AG09319 (cell line): ENCODE measurements at regions not wholly inside any gene's neighbourhood (a gene's known extent, or its start where the extent isn't known, plus 50 kb on each side); places are given as distances from the start of the nearest gene placed in this dataset.

Experiments
- DNase-seq: peaks from one replicate; pipeline ENCODE4 v3.0.0-alpha.2; 2010; ENCODE audit warnings: low read depth; ENCODE audit errors: extremely low read depth
- TF ChIP-seq, protein P1 (sequence below): IDR thresholded peaks from 2 replicates; pipeline ENCODE4 v1.5.1; 2011; ENCODE audit warnings: low read depth, mild to moderate bottlenecking, inconsistent platforms, low read length, moderate library complexity

DNA sequence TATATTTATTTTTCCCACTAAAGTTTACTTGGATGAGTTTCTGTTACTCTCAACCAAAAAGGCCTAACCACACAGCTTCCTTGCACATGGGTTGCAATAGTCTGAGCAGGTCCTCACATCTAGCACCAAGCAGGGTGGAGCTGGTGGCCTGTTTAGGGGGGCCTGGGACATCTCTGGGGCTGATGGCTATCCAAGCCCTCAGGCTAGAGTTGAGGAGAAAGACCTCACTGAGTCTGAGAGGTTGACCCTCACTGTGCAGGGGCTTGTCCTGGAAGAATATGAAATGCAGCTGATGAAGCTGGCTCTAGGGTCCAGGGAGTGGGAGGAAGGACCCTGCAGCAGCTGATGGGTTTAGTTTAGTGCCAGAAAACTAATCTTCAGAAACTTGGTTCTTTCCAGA, 217.1 kb upstream of the MVB12B start:
- no peak for DNase-seq
- TF ChIP-seq, protein P1, sequence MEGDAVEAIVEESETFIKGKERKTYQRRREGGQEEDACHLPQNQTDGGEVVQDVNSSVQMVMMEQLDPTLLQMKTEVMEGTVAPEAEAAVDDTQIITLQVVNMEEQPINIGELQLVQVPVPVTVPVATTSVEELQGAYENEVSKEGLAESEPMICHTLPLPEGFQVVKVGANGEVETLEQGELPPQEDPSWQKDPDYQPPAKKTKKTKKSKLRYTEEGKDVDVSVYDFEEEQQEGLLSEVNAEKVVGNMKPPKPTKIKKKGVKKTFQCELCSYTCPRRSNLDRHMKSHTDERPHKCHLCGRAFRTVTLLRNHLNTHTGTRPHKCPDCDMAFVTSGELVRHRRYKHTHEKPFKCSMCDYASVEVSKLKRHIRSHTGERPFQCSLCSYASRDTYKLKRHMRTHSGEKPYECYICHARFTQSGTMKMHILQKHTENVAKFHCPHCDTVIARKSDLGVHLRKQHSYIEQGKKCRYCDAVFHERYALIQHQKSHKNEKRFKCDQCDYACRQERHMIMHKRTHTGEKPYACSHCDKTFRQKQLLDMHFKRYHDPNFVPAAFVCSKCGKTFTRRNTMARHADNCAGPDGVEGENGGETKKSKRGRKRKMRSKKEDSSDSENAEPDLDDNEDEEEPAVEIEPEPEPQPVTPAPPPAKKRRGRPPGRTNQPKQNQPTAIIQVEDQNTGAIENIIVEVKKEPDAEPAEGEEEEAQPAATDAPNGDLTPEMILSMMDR: no peak

GRCh38 chr9:126111556-126111955, 215.1 kb upstream of the MVB12B start:
- DNase-seq: no peak
- TF ChIP-seq, protein P1: no peak

DNA sequence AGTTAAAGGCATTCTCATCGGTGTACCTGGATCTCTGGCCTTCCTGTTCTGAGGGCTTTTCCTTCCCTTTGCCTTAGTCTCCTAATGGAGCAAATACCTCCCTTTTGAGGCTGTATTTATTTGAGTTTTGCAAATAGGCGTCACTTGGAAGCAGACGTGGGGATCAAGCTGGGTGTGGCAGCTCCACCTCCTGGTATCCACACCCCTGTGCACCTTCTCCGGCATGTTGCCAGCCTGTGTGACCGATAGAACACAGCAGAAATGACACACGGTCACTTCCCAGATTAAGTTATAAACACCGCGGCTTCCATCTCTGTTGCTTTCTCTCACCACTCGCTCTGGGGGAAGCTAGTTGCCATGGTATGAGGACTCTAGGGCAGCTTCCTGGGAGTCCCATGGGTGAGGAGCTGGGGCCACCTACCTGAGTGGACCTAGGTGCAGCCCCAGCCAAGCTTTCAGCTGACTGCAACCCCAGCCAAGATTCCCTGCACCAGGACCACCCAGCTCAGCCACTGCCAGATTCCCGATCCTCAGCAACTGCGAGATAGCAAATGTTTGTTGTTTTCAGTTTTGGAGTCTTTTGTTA, 214.4 kb upstream of the MVB12B start:
- no peak for DNase-seq
- TF ChIP-seq, protein P1: no peak

- TF ChIP-seq, protein P1: no peak
- DNase-seq: no peak
Observed at GRCh38 chr9:126113176-126113575, 213.5 kb upstream of the MVB12B start.

DNA sequence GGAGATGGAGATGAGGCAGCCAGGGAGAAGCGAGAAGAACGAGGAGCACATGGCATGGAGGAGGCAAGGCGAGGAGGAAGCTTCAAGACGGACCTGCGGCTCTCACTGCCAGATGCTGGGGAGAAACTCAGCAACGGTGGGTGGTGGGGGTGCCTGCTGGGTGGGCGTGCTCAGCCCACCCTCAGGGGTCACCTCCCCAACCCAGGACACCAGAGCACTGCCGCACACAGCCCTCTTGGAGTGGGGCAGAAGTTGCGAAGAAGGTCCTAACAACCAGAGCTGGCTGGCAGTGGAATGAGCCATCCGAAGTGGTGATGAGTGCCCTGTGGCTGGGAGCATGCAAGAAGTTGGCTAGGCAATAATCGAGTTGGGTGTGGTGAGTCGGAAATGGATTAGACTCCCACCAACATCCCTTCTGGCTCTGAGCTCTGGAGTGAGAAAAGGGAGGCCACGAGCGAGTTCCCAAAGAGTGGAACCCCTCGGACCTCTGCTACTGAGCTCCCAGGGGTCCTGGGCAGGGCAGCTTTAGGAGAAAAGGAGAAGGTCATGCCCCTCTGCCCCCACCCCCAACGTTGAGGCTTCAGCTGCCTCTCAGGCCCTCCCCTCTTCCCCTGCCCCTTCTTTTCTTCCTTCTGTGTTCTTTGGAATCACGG, 212.7 kb upstream of the MVB12B start:
- no peak for DNase-seq

GRCh38 chr9:126114409-126114760, 212.2 kb upstream of the MVB12B start:
- DNase-seq: no peak
- TF ChIP-seq, protein P1: no peak

More for the DNA sequence above, 212.7 kb upstream of the MVB12B start:
- TF ChIP-seq, protein P1: no peak

GRCh38 chr9:126114850-126115460, 211.7 kb upstream of the MVB12B start:
- DNase-seq: no peak

More at GRCh38 chr9:126114850-126115460, 211.7 kb upstream of the MVB12B start:
- TF ChIP-seq, protein P1: no peak
